Neuronal stem cell (in vitro differentiated cells): ENCODE measurements at regions not wholly inside any gene's neighbourhood (a gene's known extent, or its start where the extent isn't known, plus 50 kb on each side); places are given as distances from the start of the nearest gene placed in this dataset.
"Not testable (repeated sequence)": the region's sequence is repeated elsewhere in the genome, so short reads cannot be mapped to it uniquely, and the experiment has no call there.

ENCODE experiments used
- DNase-seq: peaks from one replicate; pipeline ENCODE4 v3.0.0-alpha.2; 2013; ENCODE audit warnings: low spot score
- H2AFZ ChIP-seq: one replicate; pipeline ENCODE4 v1.6.1; 2013; ENCODE audit warnings: mild to moderate bottlenecking, low read length, inconsistent platforms
- H2AK5ac ChIP-seq: 2 replicates; pipeline ENCODE4 v1.6.1; 2013; ENCODE audit warnings: low read depth, mild to moderate bottlenecking, inconsistent platforms, low read length, moderate library complexity, mixed read lengths
- H2BK120ac ChIP-seq: 2 replicates; pipeline ENCODE4 v1.6.1; 2013; ENCODE audit warnings: low read depth, mild to moderate bottlenecking, inconsistent platforms, low read length, moderate library complexity, mixed read lengths
- H2BK12ac ChIP-seq: one replicate; pipeline ENCODE4 v1.6.1; 2013; ENCODE audit warnings: low read length, inconsistent platforms
- H2BK15ac ChIP-seq: 2 replicates; pipeline ENCODE4 v1.6.1; 2013; ENCODE audit warnings: mild to moderate bottlenecking, low read length, inconsistent platforms, mixed read lengths
- H2BK5ac ChIP-seq: one replicate; pipeline ENCODE4 v1.6.1; 2013; ENCODE audit warnings: inconsistent platforms, mild to moderate bottlenecking, low read length, moderate library complexity
- H3K14ac ChIP-seq: one replicate; pipeline ENCODE4 v1.6.1; 2013; ENCODE audit warnings: low read length, inconsistent platforms
- H3K18ac ChIP-seq: 2 replicates; pipeline ENCODE4 v1.6.1; 2013; ENCODE audit warnings: low read length, inconsistent platforms
- H3K23ac ChIP-seq: 2 replicates; pipeline ENCODE4 v1.6.1; 2013; ENCODE audit warnings: low read depth, mild to moderate bottlenecking, mixed read lengths, low read length, inconsistent platforms; ENCODE audit not compliant: poor library complexity
- H3K27ac ChIP-seq: replicated peaks from 3 replicates; pipeline ENCODE4 v1.5.1; 2013; ENCODE audit warnings: low read length, inconsistent platforms
- H3K27me3 ChIP-seq, 3 experiments: 2 replicates each; pipeline ENCODE4 v1.6.1; 2013; ENCODE audit warnings: low read length in 3 of 3, mild to moderate bottlenecking in 2 of 3, inconsistent platforms in 1 of 3, low read depth in 1 of 3, mixed read lengths in 1 of 3, moderate library complexity in 1 of 3; ENCODE audit not compliant: control insufficient read depth in 3 of 3, insufficient read depth in 3 of 3
- H3K36me3 ChIP-seq, 2 donors: replicated peaks in 1 of 2; 2 replicates each; pipeline ENCODE4 v1.6.1; 2013; ENCODE audit warnings: low read length in 2 of 2; ENCODE audit not compliant: control insufficient read depth in 2 of 2, insufficient read depth in 2 of 2
- H3K4ac ChIP-seq: 2 replicates; pipeline ENCODE4 v1.6.1; 2013; ENCODE audit warnings: inconsistent platforms, mild to moderate bottlenecking, low read length, moderate library complexity
- H3K4me1 ChIP-seq, 2 donors: 1 replicate in 1 of 2; 2 replicates in 1 of 2; pipeline ENCODE4 v1.6.1; 2013; ENCODE audit warnings: low read length in 2 of 2, low read depth in 1 of 2; ENCODE audit not compliant: control insufficient read depth in 2 of 2, insufficient read depth in 1 of 2
- H3K4me2 ChIP-seq: one replicate; pipeline ENCODE4 v1.6.1; 2013; ENCODE audit warnings: mild to moderate bottlenecking, low read length, inconsistent platforms; ENCODE audit not compliant: insufficient read depth, poor library complexity, severe bottlenecking
- H3K4me3 ChIP-seq, 2 donors: 2 replicates each; pipeline ENCODE4 v1.5.1; 2013; ENCODE audit warnings: low read length in 2 of 2, mild to moderate bottlenecking in 2 of 2, inconsistent platforms in 1 of 2, moderate library complexity in 1 of 2
- H3K79me1 ChIP-seq: one replicate; pipeline ENCODE4 v1.6.1; 2013; ENCODE audit warnings: low read depth, mild to moderate bottlenecking, inconsistent platforms, low read length, moderate library complexity
- H3K9ac ChIP-seq: one replicate; pipeline ENCODE4 v1.6.1; 2013; ENCODE audit warnings: mild to moderate bottlenecking, low read depth, low read length, inconsistent platforms; ENCODE audit not compliant: poor library complexity
- H3K9me3 ChIP-seq, 2 donors: replicated peaks in 1 of 2; 2 replicates each; pipeline versions ENCODE3 to v1.6.1; 2013; ENCODE audit warnings: low read length in 2 of 2, mild to moderate bottlenecking in 2 of 2, inconsistent platforms in 1 of 2, low read depth in 1 of 2, mixed read lengths in 1 of 2, moderate library complexity in 1 of 2; ENCODE audit not compliant: control insufficient read depth in 2 of 2, insufficient read depth in 1 of 2
- H4K8ac ChIP-seq: one replicate; pipeline ENCODE4 v1.6.1; 2013; ENCODE audit warnings: low read depth, mild to moderate bottlenecking, inconsistent platforms, low read length, moderate library complexity
- H4K91ac ChIP-seq: one replicate; pipeline ENCODE4 v1.6.1; 2013; ENCODE audit warnings: low read length, low read depth, mild to moderate bottlenecking, inconsistent platforms; ENCODE audit not compliant: poor library complexity
- WGBS, 2 donors: extraction: QIAGEN DNeasy Blood & Tissue Kit; methylation state at CpG; one replicate each; pipeline ENCODE4 v1.1.7; 2013; ENCODE audit warnings: missing lambda C conversion rate in 2 of 2, mixed read lengths in 1 of 2; ENCODE audit not compliant: insufficient read length in 2 of 2, insufficient replicate concordance in 1 of 2; ENCODE audit errors: extremely low coverage in 2 of 2; 5-methylcytosine and 5-hydroxymethylcytosine counted together

DNA sequence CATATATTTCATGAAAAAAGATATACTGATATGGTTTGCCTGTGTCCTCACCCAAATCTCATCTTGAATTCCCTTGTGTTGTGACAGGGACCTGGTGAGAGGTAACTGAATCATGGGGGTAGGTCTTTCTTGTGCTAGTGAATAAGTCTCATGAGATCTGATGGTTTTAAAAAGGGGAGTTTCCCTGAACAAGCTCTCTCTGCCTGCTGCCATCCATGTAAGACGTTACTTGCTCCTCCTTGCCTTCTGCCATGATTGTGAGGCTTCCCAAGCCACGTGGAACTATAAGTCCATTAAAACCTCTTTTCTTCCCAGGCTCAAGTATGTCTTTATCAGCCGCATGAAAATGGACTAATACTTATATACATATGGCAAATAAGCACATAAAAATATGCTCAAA lies 274.8 kb upstream of the SDK2 start:
- not testable (repeated sequence) for H2BK5ac ChIP-seq, H3K23ac ChIP-seq, H2AK5ac ChIP-seq, DNase-seq, H3K4me1 ChIP-seq, H4K91ac ChIP-seq, H3K4me3 ChIP-seq, H3K9me3 ChIP-seq, H3K14ac ChIP-seq, H2BK15ac ChIP-seq, H4K8ac ChIP-seq, H3K79me1 ChIP-seq, H3K4ac ChIP-seq, H3K27ac ChIP-seq, H3K9ac ChIP-seq, H2BK120ac ChIP-seq, H2BK12ac ChIP-seq, H3K4me2 ChIP-seq, H3K36me3 ChIP-seq, H3K18ac ChIP-seq, H2AFZ ChIP-seq, H3K27me3 ChIP-seq
- WGBS, 2 donors, result no CpG with 5 or more reads among the region's 3 CpGs

GRCh38 chr17:73921306-73921705 lies 277.1 kb upstream of the SDK2 start:
- Histone ChIP-seq H2AK5ac (no peak overlapping the region), H2BK5ac (no peak overlapping the region), H3K9me3 (peaks cover 0 to 5% of the 10 kb centered on the region in 2 donors), H3K36me3 (no peaks in the 10 kb centered on the region), H2BK12ac (peak overlapping the region; percentile 22), H4K8ac (no peak overlapping the region), H3K14ac (no peak overlapping the region), H3K4me1 (no peaks in the 10 kb centered on the region), H3K27me3 (peaks cover 0 to 2% (median 0%) of the 10 kb centered on the region in 3 experiments), H3K23ac (no peak overlapping the region), H4K91ac (no peak overlapping the region), H3K9ac (no peak overlapping the region), H3K4me2 (no peak overlapping the region), H3K27ac (no peak overlapping the region), H3K18ac (no peak overlapping the region), H2BK15ac (no peak overlapping the region), H2BK120ac (no peak overlapping the region), H3K4me3 (no peak overlapping the region), H3K4ac (no peak overlapping the region), H3K79me1 (no peaks in the 10 kb centered on the region), H2AFZ (no peak overlapping the region)
- DNase-seq, result no peak
- WGBS, 2 donors, result no CpG with 5 or more reads among the region's 2 CpGs

- no peak overlapping the region for H3K4me2 ChIP-seq
- no peak overlapping the region for H2BK15ac ChIP-seq
- H3K27ac ChIP-seq, result no peak overlapping the region
- H3K9ac ChIP-seq, result no peak overlapping the region
- H2AFZ ChIP-seq, result no peak overlapping the region
- H3K9me3 ChIP-seq, result peaks cover 0 to 5% of the 10 kb centered on the region in 2 donors
- no peaks in the 10 kb centered on the region for H3K36me3 ChIP-seq
- WGBS, 2 donors, result no CpG with 5 or more reads among the region's 10 CpGs
- no peak overlapping the region for H3K23ac ChIP-seq
- H2BK120ac ChIP-seq, result no peak overlapping the region
- H3K4me1 ChIP-seq, result no peaks in the 10 kb centered on the region
- no peak overlapping the region for H3K4ac ChIP-seq
- no peak overlapping the region for H2BK5ac ChIP-seq
- no peak overlapping the region for H3K18ac ChIP-seq
- peaks cover 0 to 2% (median 0%) of the 10 kb centered on the region in 3 experiments for H3K27me3 ChIP-seq
- no peak overlapping the region for H2AK5ac ChIP-seq
- H3K4me3 ChIP-seq, result no peak overlapping the region
- H4K8ac ChIP-seq, result no peak overlapping the region
- no peaks in the 10 kb centered on the region for H3K79me1 ChIP-seq
- H4K91ac ChIP-seq, result no peak overlapping the region
- DNase-seq, result no peak
- no peak overlapping the region for H3K14ac ChIP-seq
- H2BK12ac ChIP-seq, result no peak overlapping the region
Measured at GRCh38 chr17:73924114-73924908, 279.2 kb upstream of the RPL38 start.

- no peak overlapping the region for H3K23ac ChIP-seq
- no peak overlapping the region for H3K4me2 ChIP-seq
- H3K18ac ChIP-seq, result no peak overlapping the region
- no peak overlapping the region for H3K14ac ChIP-seq
- H2BK5ac ChIP-seq, result no peak overlapping the region
- no peak for DNase-seq
- no peak overlapping the region for H2AK5ac ChIP-seq
- H3K36me3 ChIP-seq, result no peaks in the 10 kb centered on the region
- H3K4me3 ChIP-seq, result no peak overlapping the region
- no peak overlapping the region for H2BK12ac ChIP-seq
- no peak overlapping the region for H4K8ac ChIP-seq
- no peak overlapping the region for H4K91ac ChIP-seq
- H2AFZ ChIP-seq, result no peak overlapping the region
- H3K9ac ChIP-seq, result no peak overlapping the region
- H3K4ac ChIP-seq, result no peak overlapping the region
- H2BK15ac ChIP-seq, result no peak overlapping the region
- peaks cover 0 to 5% of the 10 kb centered on the region in 2 donors for H3K9me3 ChIP-seq
- no peaks in the 10 kb centered on the region for H3K79me1 ChIP-seq
- no peak overlapping the region for H2BK120ac ChIP-seq
- H3K27ac ChIP-seq, result no peak overlapping the region
- H3K27me3 ChIP-seq, result peaks cover 0 to 2% (median 0%) of the 10 kb centered on the region in 3 experiments
- peaks cover 0 to under 1% of the 10 kb centered on the region in 2 donors for H3K4me1 ChIP-seq
Measured at GRCh38 chr17:73924909-73925186, 278.6 kb upstream of the RPL38 start.
